ENCODE measurements at regions not wholly inside any gene's neighbourhood (a gene's known extent, or its start where the extent isn't known, plus 50 kb on each side); places are given as distances from the start of the nearest gene placed in this dataset.
"Not testable (repeated sequence)": the region's sequence is repeated elsewhere in the genome, so short reads cannot be mapped to it uniquely, and the experiment has no call there.

GRCh38 chr12:88889326-88890110 is 309.2 kb upstream of the KITLG start:
- DNase-seq = no peak
- no peak for ATAC-seq

DNA sequence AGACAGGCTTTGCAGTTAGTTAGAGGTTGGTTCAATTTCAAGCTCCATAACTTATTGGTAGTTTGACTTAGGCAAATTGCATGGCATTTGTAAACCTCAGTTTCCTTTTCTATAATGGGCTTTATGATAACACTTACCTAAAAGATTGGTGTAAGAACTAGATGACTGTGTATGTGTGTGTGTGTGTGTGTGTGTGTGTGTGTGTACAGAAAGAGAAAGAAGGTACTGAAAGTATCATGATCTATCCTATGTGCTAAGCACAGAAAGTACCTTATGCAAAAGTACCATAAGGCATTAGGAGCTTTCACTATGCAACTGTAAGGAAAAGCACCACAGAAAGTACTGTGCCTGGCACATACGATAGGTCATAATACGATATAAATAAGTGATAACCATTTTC is 304.3 kb upstream of the KITLG start:
- no peak for ATAC-seq

DNA sequence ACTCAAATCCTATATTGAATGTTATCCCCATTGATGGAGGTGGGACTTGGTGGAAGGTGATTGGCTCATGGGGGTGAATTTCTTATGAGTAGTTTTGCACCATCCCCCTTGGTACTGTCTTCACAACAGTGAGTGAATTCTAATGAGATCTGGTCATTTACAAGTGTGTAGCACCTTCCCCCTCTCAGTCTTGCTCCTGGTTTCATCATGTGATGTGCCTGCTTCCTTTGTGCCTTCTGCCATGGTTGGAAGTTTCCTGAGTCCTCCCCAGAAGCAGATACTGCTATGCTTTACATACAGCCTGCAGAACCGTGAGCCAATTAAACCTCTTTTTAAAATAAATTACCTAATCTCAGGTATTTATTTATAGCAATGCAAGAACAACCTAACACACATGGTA is 302.4 kb upstream of the KITLG start:
- no peak for ATAC-seq
- DNase-seq = no peak

More for the DNA sequence above, 304.3 kb upstream of the KITLG start:
- no peak for DNase-seq

DNA sequence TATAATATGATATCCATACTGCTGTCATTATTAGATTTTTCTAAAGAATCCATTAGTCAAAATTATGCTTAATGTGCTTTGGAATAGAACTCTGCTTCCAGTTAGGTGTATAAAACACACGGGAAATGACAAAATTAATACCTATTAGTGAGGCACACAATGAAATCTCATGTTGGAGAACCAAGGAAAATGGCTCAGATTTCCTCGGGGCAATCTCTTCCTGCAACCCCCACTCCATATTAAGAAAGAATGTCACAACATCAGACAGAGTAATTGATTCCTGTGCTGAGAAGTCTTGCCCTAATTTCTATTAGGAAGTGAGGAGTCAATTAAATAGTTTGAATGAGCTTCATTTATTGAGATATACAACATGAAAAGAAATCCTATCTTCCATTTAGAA is 299.8 kb upstream of the KITLG start:
- ATAC-seq (no peak), DNase-seq (no peak)

GRCh38 chr12:88878295-88878694 is 298.0 kb upstream of the KITLG start:
- DNase-seq = no peak
- no peak for ATAC-seq

GRCh38 chr12:88876857-88877256 is 296.6 kb upstream of the KITLG start:
- DNase-seq (no peak), ATAC-seq (no peak)

- no peak for DNase-seq
- no peak for ATAC-seq
Observed at GRCh38 chr12:88870000-88870737, 289.9 kb upstream of the KITLG start.

- ATAC-seq (no peak), DNase-seq (no peak)
Observed at GRCh38 chr12:88868050-88868449, 287.8 kb upstream of the KITLG start.

GRCh38 chr12:88867510-88867909 is 287.2 kb upstream of the KITLG start:
- DNase-seq (no peak), ATAC-seq (no peak)

- DNase-seq (no peak), ATAC-seq (no peak)
Observed at GRCh38 chr12:88866881-88867280, 286.6 kb upstream of the KITLG start.

- no peak for ATAC-seq
- DNase-seq = no peak
Observed at GRCh38 chr12:88865537-88865936, 285.3 kb upstream of the KITLG start.

- no peak for ATAC-seq
- DNase-seq = no peak
Observed at GRCh38 chr12:88860851-88861250, 280.6 kb upstream of the KITLG start.

DNA sequence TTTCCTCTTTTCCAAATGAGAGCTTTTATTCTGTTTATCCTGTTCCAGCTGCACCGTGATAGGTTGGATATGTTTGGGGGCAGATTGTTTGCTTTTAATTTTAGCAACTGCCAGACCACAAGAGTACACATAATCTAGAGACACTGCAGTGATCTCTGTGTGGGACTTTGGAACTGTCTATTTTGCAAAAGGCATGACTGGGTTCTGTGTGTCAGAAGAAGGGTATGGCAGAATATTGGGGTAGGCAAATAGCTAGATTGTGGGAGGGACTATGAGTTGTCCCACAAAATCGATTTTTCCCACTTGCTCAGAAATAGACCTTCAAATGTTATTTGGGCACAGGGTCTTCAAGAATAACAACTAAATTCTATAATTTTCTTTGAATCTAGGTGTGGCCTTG is 275.9 kb upstream of the KITLG start:
- ATAC-seq = no peak

GRCh38 chr12:88855301-88855700 is 275.0 kb upstream of the KITLG start:
- DNase-seq (no peak), ATAC-seq (no peak)

More for the DNA sequence above, 275.9 kb upstream of the KITLG start:
- DNase-seq = no peak

DNA sequence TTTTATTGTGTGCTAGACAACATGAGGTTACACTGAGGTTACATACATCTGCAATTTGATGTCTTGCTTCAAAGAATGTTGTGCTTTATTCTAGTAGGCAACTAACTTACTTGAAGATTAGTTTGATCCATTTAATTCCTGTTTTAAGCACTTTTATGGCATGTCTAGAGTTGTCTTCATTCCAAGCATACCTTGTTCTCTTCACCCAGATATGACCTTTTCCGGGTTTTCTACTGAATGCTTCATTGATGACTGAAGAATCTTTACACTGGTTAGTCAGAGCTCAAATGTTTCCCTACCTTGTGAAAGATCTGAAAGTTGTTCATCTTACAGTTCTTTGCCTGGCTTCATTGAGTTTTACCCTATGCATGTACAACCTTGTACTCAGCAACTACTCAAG is 274.0 kb upstream of the KITLG start:
- no peak for DNase-seq

GRCh38 chr12:88847246-88847645 is 267.0 kb upstream of the KITLG start:
- DNase-seq, ATAC-seq: not testable (repeated sequence)

More for the DNA sequence above, 274.0 kb upstream of the KITLG start:
- no peak for ATAC-seq

GRCh38 chr12:88844426-88844825 is 264.2 kb upstream of the KITLG start:
- ATAC-seq (no peak), DNase-seq (no peak)

DNA sequence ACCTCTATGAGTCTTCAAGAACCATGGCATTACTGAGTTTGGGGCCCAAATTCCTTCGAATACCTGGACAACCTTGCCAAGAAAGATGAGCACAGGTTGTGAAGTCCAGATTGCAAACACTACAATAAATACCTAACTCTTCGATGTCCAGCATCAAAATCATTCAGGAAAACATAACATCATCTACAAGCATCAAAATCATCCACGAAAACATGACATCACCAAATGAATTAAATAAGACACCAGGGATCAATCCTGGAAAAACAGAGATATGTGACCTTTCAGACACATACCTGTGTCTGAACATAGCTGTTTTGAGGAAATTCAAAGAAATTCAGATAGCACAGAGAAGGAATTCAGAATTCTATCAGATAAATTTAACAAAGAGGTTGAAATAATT is 262.0 kb upstream of the KITLG start:
- no peak for DNase-seq
- no peak for ATAC-seq

DNA sequence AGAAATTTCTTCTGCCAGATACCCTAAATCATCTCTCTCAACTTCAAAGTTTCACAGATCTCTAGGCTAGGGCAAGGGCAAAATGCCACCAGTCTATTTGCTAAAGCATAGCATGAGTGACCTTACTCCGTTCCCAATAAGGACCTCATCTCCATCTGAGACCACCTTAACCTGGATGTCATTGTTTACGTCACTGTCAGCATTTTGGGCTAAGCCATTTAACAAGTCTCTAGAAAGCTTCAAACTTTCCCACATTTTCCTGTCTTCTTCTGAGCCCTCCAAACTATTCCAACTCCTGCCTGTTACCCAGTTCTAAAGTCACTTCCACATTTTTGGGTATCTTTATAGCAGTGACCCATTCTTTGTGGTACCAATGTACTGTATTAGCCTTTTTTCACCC is 259.2 kb upstream of the KITLG start:
- ATAC-seq = no peak

DNA sequence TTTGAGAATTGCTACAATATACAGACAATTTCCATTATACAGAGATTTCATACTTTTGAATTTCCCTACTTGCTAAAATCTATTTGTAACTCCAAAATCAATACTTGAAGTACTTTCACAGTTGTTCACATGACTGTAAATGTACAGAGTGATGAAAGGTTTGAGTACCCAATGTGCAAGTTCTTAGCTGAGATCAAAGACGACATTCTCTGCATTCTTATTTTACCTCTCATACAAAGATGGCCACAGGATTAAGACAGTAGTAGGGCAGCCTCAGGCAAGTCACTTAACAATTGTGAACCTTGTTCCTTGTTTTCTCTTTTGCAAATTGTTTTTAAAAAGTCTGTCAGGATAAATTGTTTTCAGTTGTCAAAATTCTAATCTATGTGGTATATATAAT is 255.9 kb upstream of the KITLG start:
- ATAC-seq (no peak), DNase-seq (no peak)

More for the DNA sequence above, 259.2 kb upstream of the KITLG start:
- DNase-seq = no peak

- ATAC-seq (no peak), DNase-seq (no peak)
Observed at GRCh38 chr12:88834226-88834625, 254.0 kb upstream of the KITLG start.

- ATAC-seq = no peak
- no peak for DNase-seq
Observed at GRCh38 chr12:88833641-88834116, 253.4 kb upstream of the KITLG start.

- not testable (repeated sequence) for ATAC-seq, DNase-seq
Observed at GRCh38 chr12:88828537-88828936, 248.3 kb upstream of the KITLG start.
